GM06990 (cell line): ENCODE measurements at regions not wholly inside any gene's neighbourhood (a gene's known extent, or its start where the extent isn't known, plus 50 kb on each side); places are given as distances from the start of the nearest gene placed in this dataset.
A peak's percentile ranks its signal among the peaks of the same experiment; 100 is the strongest.

Experiments
- DNase-seq: peaks from one replicate; pipeline ENCODE4 v3.0.0-alpha.2; 2011; ENCODE audit not compliant: insufficient read length; ENCODE audit errors: extremely low read depth
- H3K27me3 ChIP-seq: replicated peaks from 2 replicates; pipeline ENCODE4 v1.6.0; 2011; ENCODE audit warnings: low read length; ENCODE audit not compliant: control insufficient read depth, insufficient read depth
- H3K36me3 ChIP-seq: 2 replicates; pipeline ENCODE4 v1.5.1; 2011; ENCODE audit warnings: low read length; ENCODE audit not compliant: control insufficient read depth, insufficient read depth
- H3K4me3 ChIP-seq: replicated peaks from 2 replicates; pipeline ENCODE4 v1.5.1; 2011; ENCODE audit warnings: low read depth, mild to moderate bottlenecking, control low read depth, low read length
- CTCF ChIP-seq: IDR thresholded peaks from 2 replicates; pipeline ENCODE4 v1.5.1; 2011; ENCODE audit warnings: low read length, control low read depth, mild to moderate bottlenecking, inconsistent platforms; ENCODE audit not compliant: insufficient read depth, poor library complexity, severe bottlenecking

- no peaks in the 10 kb centered on the region for H3K27me3 ChIP-seq
- no peak for DNase-seq
- H3K4me3 ChIP-seq = no peak overlapping the region
- TF ChIP-seq CTCF = no peak
- no peaks in the 10 kb centered on the region for H3K36me3 ChIP-seq
These were observed 793.0 kb downstream of the RAB28 start for GRCh38 chr4:12691168-12691567.

GRCh38 chr4:12689457-12689856 lies 794.7 kb downstream of the RAB28 start:
- Histone ChIP-seq H3K4me3 (no peak overlapping the region), H3K36me3 (no peaks in the 10 kb centered on the region), H3K27me3 (no peaks in the 10 kb centered on the region)
- DNase-seq = no peak
- no peak for TF ChIP-seq CTCF

GRCh38 chr4:12679217-12679616 lies 804.9 kb downstream of the RAB28 start:
- Histone ChIP-seq H3K4me3 (no peak overlapping the region), H3K27me3 (no peaks in the 10 kb centered on the region), H3K36me3 (no peaks in the 10 kb centered on the region)
- no peak for DNase-seq
- TF ChIP-seq CTCF = peak; percentile 34

GRCh38 chr4:12674184-12674583 lies 810.0 kb downstream of the RAB28 start:
- H3K27me3 ChIP-seq = no peaks in the 10 kb centered on the region
- TF ChIP-seq CTCF = no peak
- DNase-seq = no peak
- no peaks in the 10 kb centered on the region for H3K36me3 ChIP-seq
- no peak overlapping the region for H3K4me3 ChIP-seq

GRCh38 chr4:12672303-12672702 lies 811.8 kb downstream of the RAB28 start:
- Histone ChIP-seq H3K27me3 (no peaks in the 10 kb centered on the region), H3K36me3 (no peaks in the 10 kb centered on the region), H3K4me3 (no peak overlapping the region)
- no peak for TF ChIP-seq CTCF
- DNase-seq = no peak

- no peaks in the 10 kb centered on the region for H3K27me3 ChIP-seq
- H3K36me3 ChIP-seq = no peaks in the 10 kb centered on the region
- H3K4me3 ChIP-seq = no peak overlapping the region
- no peak for DNase-seq
- no peak for TF ChIP-seq CTCF
These were observed 826.0 kb downstream of the RAB28 start for GRCh38 chr4:12658146-12658545.
